ENCODE measurements at regions not wholly inside any gene's neighbourhood (a gene's known extent, or its start where the extent isn't known, plus 50 kb on each side); places are given as distances from the start of the nearest gene placed in this dataset.
A peak's percentile ranks its signal among the peaks of the same experiment; 100 is the strongest.

- TF ChIP-seq POLR2A (IDR thresholded peaks at IDR 0.05): no peak
- TF ChIP-seq CTCF (IDR thresholded peaks at IDR 0.05): no peak
- Histone ChIP-seq H3K27me3 (no peaks in the 10 kb centered on the region), H3K36me3 (replicated peaks in 1 of 2; ENCODE audit: insufficient read depth in 1 of 2, low read depth in 2 of 2) (no peaks in the 10 kb centered on the region), H3K4me3 (no peak overlapping the region), H3K27ac (no peak overlapping the region), H3K4me1 (no peaks in the 10 kb centered on the region), H3K9me3 (no peaks in the 10 kb centered on the region)
- intact Hi-C loops (cut with DNase I): no loop called here
- ATAC-seq (no peak), DNase-seq (no peak)
- 83 to 88% methylated on average over 5 of the region's 5 CpGs for WGBS, 2 donors
These were observed 97.0 kb downstream of the NRN1 start for GRCh38 chr6:5909721-5910120.

GRCh38 chr6:5906842-5907241, 99.9 kb downstream of the NRN1 start:
- no peak for ATAC-seq
- H3K36me3 ChIP-seq (replicated peaks in 1 of 2; ENCODE audit: insufficient read depth in 1 of 2, low read depth in 2 of 2): no peaks in the 10 kb centered on the region
- TF ChIP-seq POLR2A (IDR thresholded peaks at IDR 0.05) (no peak), CTCF (IDR thresholded peaks at IDR 0.05) (no peak)
- WGBS, 2 donors: 83 to 91% methylated on average over 1 of the region's 1 CpG
- no peak overlapping the region for H3K27ac ChIP-seq
- intact Hi-C loops (cut with DNase I): no loop called here
- H3K4me3 ChIP-seq: no peak overlapping the region
- no peaks in the 10 kb centered on the region for H3K9me3 ChIP-seq
- no peak for DNase-seq
- H3K27me3 ChIP-seq: no peaks in the 10 kb centered on the region
- no peaks in the 10 kb centered on the region for H3K4me1 ChIP-seq

GRCh38 chr6:5906340-5906670, 100.4 kb downstream of the NRN1 start:
- Histone ChIP-seq H3K27me3 (no peaks in the 10 kb centered on the region), H3K27ac (no peak overlapping the region), H3K4me3 (no peak overlapping the region), H3K36me3 (replicated peaks in 1 of 2; ENCODE audit: insufficient read depth in 1 of 2, low read depth in 2 of 2) (no peaks in the 10 kb centered on the region), H3K4me1 (no peaks in the 10 kb centered on the region), H3K9me3 (no peaks in the 10 kb centered on the region)
- TF ChIP-seq POLR2A (IDR thresholded peaks at IDR 0.05): no peak
- TF ChIP-seq CTCF (IDR thresholded peaks at IDR 0.05): no peak
- 73 to 100% methylated on average over 1 of the region's 1 CpG for WGBS, 2 donors
- intact Hi-C loops (cut with DNase I): no loop called here
- DNase-seq: no peak
- ATAC-seq: no peak

- WGBS, 2 donors: 73 to 83% methylated on average over 12 to 18 of the region's 18 CpGs
- no peak for TF ChIP-seq CTCF (IDR thresholded peaks at IDR 0.05)
- no peak for TF ChIP-seq POLR2A (IDR thresholded peaks at IDR 0.05)
- peak; percentile 48 for ATAC-seq
- no peak overlapping the region for H3K27ac ChIP-seq
- no peaks in the 10 kb centered on the region for H3K4me1 ChIP-seq
- no peaks in the 10 kb centered on the region for H3K27me3 ChIP-seq
- intact Hi-C loops (cut with DNase I): no loop called here
- DNase-seq: peak; percentile 19 to 56 (median 44)
- H3K36me3 ChIP-seq (replicated peaks in 1 of 2; ENCODE audit: insufficient read depth in 1 of 2, low read depth in 2 of 2): no peaks in the 10 kb centered on the region
- no peak overlapping the region for H3K4me3 ChIP-seq
- no peaks in the 10 kb centered on the region for H3K9me3 ChIP-seq
These were observed 101.0 kb downstream of the NRN1 start for GRCh38 chr6:5905431-5906339.

GRCh38 chr6:5904532-5904931, 102.2 kb downstream of the NRN1 start:
- intact Hi-C loops (cut with DNase I): no loop called here
- DNase-seq (no peak), ATAC-seq (no peak)
- Histone ChIP-seq H3K36me3 (replicated peaks in 1 of 2; ENCODE audit: insufficient read depth in 1 of 2, low read depth in 2 of 2) (no peaks in the 10 kb centered on the region), H3K4me3 (no peak overlapping the region), H3K27me3 (no peaks in the 10 kb centered on the region), H3K9me3 (no peaks in the 10 kb centered on the region), H3K27ac (no peak overlapping the region), H3K4me1 (no peaks in the 10 kb centered on the region)
- no peak for TF ChIP-seq CTCF (IDR thresholded peaks at IDR 0.05)
- TF ChIP-seq POLR2A (IDR thresholded peaks at IDR 0.05): no peak
- WGBS, 2 donors: 54 to 59% methylated on average over 4 of the region's 4 CpGs

Data from body of pancreas (tissue), 4 donors.